ENCODE measurements at regions not wholly inside any gene's neighbourhood (a gene's known extent, or its start where the extent isn't known, plus 50 kb on each side); places are given as distances from the start of the nearest gene placed in this dataset.
"Not testable (repeated sequence)": the region's sequence is repeated elsewhere in the genome, so short reads cannot be mapped to it uniquely, and the experiment has no call there.

DNA sequence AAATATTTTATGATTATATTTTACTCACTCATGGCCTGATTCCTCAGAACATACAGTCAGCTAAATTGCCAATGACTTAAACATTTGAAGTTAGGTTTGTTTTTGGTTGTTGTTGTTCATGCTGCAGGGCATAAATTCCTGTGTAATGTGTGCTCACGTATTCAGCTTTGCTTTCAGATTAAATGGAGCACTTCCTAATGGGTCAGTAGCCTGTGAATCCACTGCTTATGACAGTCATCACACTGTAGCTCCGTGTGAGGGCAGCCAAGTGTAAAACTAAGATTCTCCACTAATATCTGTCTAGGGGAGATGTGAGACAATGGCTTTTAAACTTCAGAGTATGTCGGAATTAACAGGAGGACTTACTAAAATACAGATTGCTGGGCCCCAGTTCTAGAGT is 955.8 kb downstream of the SPATA31A7 start:
- H3K27ac ChIP-seq (ENCODE audit: extremely low read length, insufficient read depth, low read length); H2AFZ ChIP-seq (ENCODE audit: low read length); H3K4me1 ChIP-seq (ENCODE audit: insufficient read depth, low read length); ATAC-seq; DNase-seq (ENCODE audit: low spot score); H3K4me2 ChIP-seq (ENCODE audit: low read depth, low read length); intact Hi-C loops (cut with micrococcal nuclease; ENCODE audit: unreplicated experiment); H4K20me1 ChIP-seq (ENCODE audit: insufficient read depth, low read length); POLR2A ChIA-PET; H3K36me3 ChIP-seq (replicated peaks in 1 of 2; ENCODE audit: control insufficient read depth in 1 of 2, insufficient read depth in 2 of 2, low read length in 2 of 2); H3K79me2 ChIP-seq (ENCODE audit: insufficient read depth, low read length); H3K9ac ChIP-seq (ENCODE audit: insufficient read depth, low read depth, low read length); BruUV-seq (replicated peaks); FAIRE-seq; in situ Hi-C loops (cut with HindIII; ENCODE audit: extremely low pct_ligation_motif_present, low pct_unique_long_range_greater_than_20kb); H3K9me3 ChIP-seq (ENCODE audit: low read length); CTCF ChIA-PET (ENCODE audit: low intra/inter-chr PET ratio, low total read pairs); H3K4me3 ChIP-seq (replicated peaks in 1 of 3; ENCODE audit: insufficient read depth in 1 of 3, low read depth in 2 of 3, low read length in 3 of 3); H3K27me3 ChIP-seq (ENCODE audit: control insufficient read depth in 1 of 2, insufficient read depth in 2 of 2, low read length in 2 of 2): not testable (repeated sequence)
- WGBS (ENCODE audit: low lambda C conversion rate), result no CpG with 5 or more reads among the region's 3 CpGs

Measured in HepG2 (cell line).